Caco-2 (cell line): ENCODE measurements at regions not wholly inside any gene's neighbourhood (a gene's known extent, or its start where the extent isn't known, plus 50 kb on each side); places are given as distances from the start of the nearest gene placed in this dataset.

ENCODE experiments used
- BruUV-seq: library from RNA; stranded (reverse); fragments of 400-500 nt; replicated peaks from 2 replicates; lab custom pipeline; 2021; lab: Mats Ljungman, UMichigan
- CTCF ChIA-PET: fragments of 300-600 bp; sonication (Branson Sonifier 250); formaldehyde crosslinking; loops from one replicate; lab custom pipeline; 2022; ENCODE audit warnings: antibody characterized with exemption; lab: Charles Lee
- POLR2A ChIA-PET: fragments of 300-600 bp; sonication (Branson Sonifier 250); formaldehyde crosslinking; loops from one replicate; lab custom pipeline; 2022; ENCODE audit warnings: antibody characterized with exemption; lab: Charles Lee
- DNase-seq, 2 experiments: peaks; one replicate each; pipeline versions ENCODE4 v3.0.0 to v3.0.0-alpha.2; 2020 to 2022
- H3K27me3 ChIP-seq: replicated peaks from 2 replicates; pipeline ENCODE4 v1.6.0; 2011; ENCODE audit warnings: low read length; ENCODE audit not compliant: control insufficient read depth, insufficient read depth
- H3K36me3 ChIP-seq: 2 replicates; pipeline ENCODE4 v1.5.1; 2011; ENCODE audit warnings: low read length; ENCODE audit not compliant: control insufficient read depth, insufficient read depth
- H3K4me1 ChIP-seq: fragments of 250-450 bp; sonication (Bioruptor Pico); 2 replicates; pipeline ENCODE4 v1.5.1; 2020; ENCODE audit warnings: mild to moderate bottlenecking
- H3K4me3 ChIP-seq: 2 replicates; pipeline ENCODE4 v1.5.1; 2011; ENCODE audit warnings: low read depth, mild to moderate bottlenecking, control low read depth, low read length
- H3K9me3 ChIP-seq: fragments of 250-450 bp; sonication (Bioruptor Pico); 2 replicates; pipeline ENCODE4 v1.5.1; 2020; ENCODE audit warnings: mild to moderate bottlenecking, moderate library complexity
- H3K27ac Mint-ChIP-seq: one replicate; pipeline ENCODE4 v1.8.0; 2022; ENCODE audit warnings: mixed read lengths; ENCODE audit not compliant: unreplicated experiment
- H3K27me3 Mint-ChIP-seq: one replicate; pipeline ENCODE4 v1.8.0; 2022; ENCODE audit warnings: mixed read lengths; ENCODE audit not compliant: insufficient read depth, unreplicated experiment
- H3K36me3 Mint-ChIP-seq: one replicate; pipeline ENCODE4 v1.8.0; 2022; ENCODE audit warnings: mild to moderate bottlenecking, mixed read lengths; ENCODE audit not compliant: insufficient read depth, unreplicated experiment
- H3K4me1 Mint-ChIP-seq: one replicate; pipeline ENCODE4 v1.8.0; 2022; ENCODE audit warnings: low read depth, mixed read lengths; ENCODE audit not compliant: unreplicated experiment
- H3K4me3 Mint-ChIP-seq: one replicate; pipeline ENCODE4 v1.8.0; 2022; ENCODE audit warnings: mild to moderate bottlenecking, moderate library complexity, mixed read lengths; ENCODE audit not compliant: unreplicated experiment
- H3K9me3 Mint-ChIP-seq: one replicate; pipeline ENCODE4 v1.8.0; 2022; ENCODE audit warnings: mixed read lengths; ENCODE audit not compliant: unreplicated experiment
- intact Hi-C: fragments of 100-400 bp; cut with micrococcal nuclease; formaldehyde crosslinking; loops from one replicate; pipeline ENCODE4 v1.10.0; 2022; ENCODE audit not compliant: unreplicated experiment
- TF ChIP-seq, protein P1 (sequence below), 2 experiments: fragments of 200-600 bp in 1 of 2; IDR thresholded peaks; 1 replicate in 1 of 2; 2 replicates in 1 of 2; pipeline versions ENCODE4 v1.5.1 to v1.8.0; 2011 to 2022; ENCODE audit warnings: antibody characterized with exemption in 1 of 2, control low read depth in 1 of 2, inconsistent platforms in 1 of 2, low read depth in 1 of 2, low read length in 1 of 2, mild to moderate bottlenecking in 1 of 2, moderate library complexity in 1 of 2; ENCODE audit not compliant: insufficient read depth in 1 of 2, severe bottlenecking in 1 of 2, unreplicated experiment in 1 of 2

DNA sequence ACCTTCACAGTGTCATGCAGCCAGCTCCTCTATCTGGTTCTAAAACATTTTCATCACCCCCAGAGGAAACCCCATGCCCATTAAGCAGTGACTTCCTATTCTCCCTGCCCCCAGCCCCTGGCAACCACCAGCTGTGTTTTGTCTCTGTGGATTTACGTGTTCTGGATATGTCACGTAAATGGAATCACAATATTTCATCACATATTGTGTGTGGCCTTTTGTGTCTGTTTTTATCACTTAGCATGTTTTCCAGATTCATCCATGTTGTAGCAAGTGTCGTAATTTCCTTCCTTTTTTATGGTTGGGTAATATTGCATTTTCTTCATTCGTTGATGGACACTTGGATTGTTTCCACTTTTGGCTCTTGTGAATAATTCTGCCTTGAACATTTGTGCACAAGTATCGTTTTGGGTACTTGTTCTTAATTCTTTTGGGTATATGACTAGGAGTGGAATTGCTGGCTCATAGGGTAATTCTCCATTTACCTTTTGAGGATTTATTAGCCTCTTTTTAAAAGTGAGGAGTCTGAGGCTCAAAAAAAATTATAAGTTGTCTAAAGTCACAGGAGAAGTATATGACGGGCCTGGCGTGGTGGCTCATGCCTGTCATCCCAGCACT is 127.0 kb downstream of the MRPS6 start:
- Histone ChIP-seq H3K27me3 (no peaks in the 10 kb centered on the region), H3K36me3 (no peaks in the 10 kb centered on the region), H3K9me3 (no peaks in the 10 kb centered on the region; the same call in 1 of the 2 replicates), H3K4me1 (peaks cover 16% of the 10 kb centered on the region), H3K4me3 (no peak overlapping the region)
- no peak for DNase-seq
- ChIA-PET CTCF (interaction anchor here (0.6 to 2.0 kb wide), 3 partner anchors 276 to 1224 kb away, joined by 3 to 9 read pairs (median 5); no protein-coding TSS in a partner anchor), POLR2A (interaction anchor here (0.6 kb wide), 1 partner anchor 277 kb away, joined by 3 read pairs; no protein-coding TSS in a partner anchor)
- peaks cover 15% of the 10 kb centered on the region for H3K36me3 Mint-ChIP-seq
- H3K4me3 Mint-ChIP-seq, result peak overlapping the region; percentile 85
- TF ChIP-seq, protein P1, sequence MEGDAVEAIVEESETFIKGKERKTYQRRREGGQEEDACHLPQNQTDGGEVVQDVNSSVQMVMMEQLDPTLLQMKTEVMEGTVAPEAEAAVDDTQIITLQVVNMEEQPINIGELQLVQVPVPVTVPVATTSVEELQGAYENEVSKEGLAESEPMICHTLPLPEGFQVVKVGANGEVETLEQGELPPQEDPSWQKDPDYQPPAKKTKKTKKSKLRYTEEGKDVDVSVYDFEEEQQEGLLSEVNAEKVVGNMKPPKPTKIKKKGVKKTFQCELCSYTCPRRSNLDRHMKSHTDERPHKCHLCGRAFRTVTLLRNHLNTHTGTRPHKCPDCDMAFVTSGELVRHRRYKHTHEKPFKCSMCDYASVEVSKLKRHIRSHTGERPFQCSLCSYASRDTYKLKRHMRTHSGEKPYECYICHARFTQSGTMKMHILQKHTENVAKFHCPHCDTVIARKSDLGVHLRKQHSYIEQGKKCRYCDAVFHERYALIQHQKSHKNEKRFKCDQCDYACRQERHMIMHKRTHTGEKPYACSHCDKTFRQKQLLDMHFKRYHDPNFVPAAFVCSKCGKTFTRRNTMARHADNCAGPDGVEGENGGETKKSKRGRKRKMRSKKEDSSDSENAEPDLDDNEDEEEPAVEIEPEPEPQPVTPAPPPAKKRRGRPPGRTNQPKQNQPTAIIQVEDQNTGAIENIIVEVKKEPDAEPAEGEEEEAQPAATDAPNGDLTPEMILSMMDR (IDR thresholded peaks at IDR 0.05; ENCODE audit: insufficient read depth in 1 of 2, low read depth in 1 of 2, low read length in 1 of 2, severe bottlenecking in 1 of 2, unreplicated experiment in 1 of 2), result no peak
- no peaks in the 10 kb centered on the region for H3K9me3 Mint-ChIP-seq
- BruUV-seq, result no TSS peak
- intact Hi-C loops, result no loop called here
- H3K27ac Mint-ChIP-seq, result peak overlapping the region; percentile 87
- no peaks in the 10 kb centered on the region for H3K27me3 Mint-ChIP-seq
- peaks cover 17% of the 10 kb centered on the region for H3K4me1 Mint-ChIP-seq

DNA sequence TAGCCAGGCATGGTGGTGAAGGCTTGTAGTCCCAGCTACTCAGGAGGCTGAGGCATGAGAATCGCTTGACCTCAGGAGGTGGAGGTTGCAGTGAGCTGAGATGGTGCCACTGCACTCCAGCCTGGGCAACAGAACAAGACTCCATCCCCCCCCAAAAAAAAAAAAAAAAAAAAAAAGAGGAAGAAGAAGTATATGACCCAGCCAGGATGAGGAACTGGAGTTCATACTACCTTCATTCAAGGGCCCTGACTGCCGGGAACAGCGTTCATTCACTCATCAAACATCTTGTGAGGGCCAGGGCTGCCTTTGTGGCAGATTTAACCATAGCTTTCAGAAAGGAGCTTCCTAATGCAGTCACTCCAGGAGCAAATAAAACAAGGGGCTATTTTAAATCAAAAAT is 127.6 kb downstream of the MRPS6 start:
- H3K4me3 ChIP-seq, result peak overlapping the region; percentile 51
- H3K36me3 Mint-ChIP-seq, result peaks cover 15% of the 10 kb centered on the region
- H3K4me3 Mint-ChIP-seq, result peak overlapping the region; percentile 85
- no peaks in the 10 kb centered on the region for H3K36me3 ChIP-seq
- H3K9me3 ChIP-seq, result no peaks in the 10 kb centered on the region; the same call in 1 of the 2 replicates
- POLR2A ChIA-PET, result interaction anchor here (0.6 kb wide), 1 partner anchor 277 kb away, joined by 3 read pairs; no protein-coding TSS in a partner anchor
- CTCF ChIA-PET, result interaction anchor here (0.6 to 2.0 kb wide), 6 partner anchors 72 to 1224 kb away, joined by 3 to 9 read pairs (median 6); no protein-coding TSS in a partner anchor
- peak overlapping the region; percentile 87 for H3K27ac Mint-ChIP-seq
- BruUV-seq, result no TSS peak
- H3K27me3 Mint-ChIP-seq, result no peaks in the 10 kb centered on the region
- H3K4me1 ChIP-seq, result peaks cover 16% of the 10 kb centered on the region
- TF ChIP-seq, protein P1 (IDR thresholded peaks at IDR 0.05; ENCODE audit: insufficient read depth in 1 of 2, low read depth in 1 of 2, low read length in 1 of 2, severe bottlenecking in 1 of 2, unreplicated experiment in 1 of 2), result no peak
- intact Hi-C loops, result no loop called here
- no peak for DNase-seq
- no peaks in the 10 kb centered on the region for H3K9me3 Mint-ChIP-seq
- H3K27me3 ChIP-seq, result no peaks in the 10 kb centered on the region
- peaks cover 17% of the 10 kb centered on the region for H3K4me1 Mint-ChIP-seq

DNA sequence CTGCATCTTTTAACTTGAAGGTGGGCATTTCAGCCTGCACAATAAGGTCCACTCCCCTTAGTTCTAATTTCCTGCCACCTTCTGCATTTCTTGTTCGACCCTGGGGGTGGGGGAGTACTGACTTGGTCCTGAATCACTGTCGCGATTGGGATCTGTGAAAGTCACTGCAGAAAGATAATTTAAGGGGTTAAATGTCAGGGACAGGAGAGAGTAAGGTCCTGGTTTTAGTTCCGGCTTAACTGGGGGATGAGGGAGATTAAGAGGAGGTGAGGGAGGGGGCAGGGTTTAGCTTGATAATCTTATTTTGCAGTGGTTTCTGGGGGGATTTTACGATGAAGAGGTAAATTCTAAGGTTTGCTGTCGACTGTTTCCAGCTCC is 128.1 kb downstream of the MRPS6 start:
- Mint-ChIP-seq H3K4me3 (peak overlapping the region; percentile 85), H3K4me1 (peaks cover 17% of the 10 kb centered on the region), H3K36me3 (peaks cover 15% of the 10 kb centered on the region), H3K27me3 (no peaks in the 10 kb centered on the region), H3K9me3 (no peaks in the 10 kb centered on the region), H3K27ac (peak overlapping the region; percentile 87)
- CTCF ChIA-PET, result interaction anchor here (0.6 to 2.0 kb wide), 6 partner anchors 72 to 277 kb away, joined by 3 to 9 read pairs (median 6); no protein-coding TSS in a partner anchor
- TF ChIP-seq, protein P1 (IDR thresholded peaks at IDR 0.05; ENCODE audit: insufficient read depth in 1 of 2, low read depth in 1 of 2, low read length in 1 of 2, severe bottlenecking in 1 of 2, unreplicated experiment in 1 of 2), result no peak
- BruUV-seq, result TSS peak; percentile 81
- intact Hi-C loops, result no loop called here
- peaks cover 16% of the 10 kb centered on the region for H3K4me1 ChIP-seq
- peak in 1 of 2 experiments; percentile 3 for DNase-seq
- H3K9me3 ChIP-seq, result no peaks in the 10 kb centered on the region; the same call in 1 of the 2 replicates
- no peaks in the 10 kb centered on the region for H3K36me3 ChIP-seq
- peak overlapping the region; percentile 51 for H3K4me3 ChIP-seq
- H3K27me3 ChIP-seq, result no peaks in the 10 kb centered on the region
- POLR2A ChIA-PET, result no interaction called here
